Glomerular endothelial cell (primary cell): ENCODE measurements at regions not wholly inside any gene's neighbourhood (a gene's known extent, or its start where the extent isn't known, plus 50 kb on each side); places are given as distances from the start of the nearest gene placed in this dataset.

ENCODE experiments used
- DNase-seq: peaks from one replicate; pipeline ENCODE4 v3.0.0-alpha.2; 2011; ENCODE audit warnings: low read depth, low spot score; ENCODE audit errors: extremely low read depth

GRCh38 chr7:106166651-106167342 lies 54.7 kb upstream of the SYPL1 start:
- no peak for DNase-seq

GRCh38 chr7:106165337-106165736 lies 53.2 kb upstream of the SYPL1 start:
- DNase-seq = no peak

GRCh38 chr7:106163257-106163656 lies 51.1 kb upstream of the SYPL1 start:
- no peak for DNase-seq
